ENCODE measurements at regions not wholly inside any gene's neighbourhood (a gene's known extent, or its start where the extent isn't known, plus 50 kb on each side); places are given as distances from the start of the nearest gene placed in this dataset.

DNA sequence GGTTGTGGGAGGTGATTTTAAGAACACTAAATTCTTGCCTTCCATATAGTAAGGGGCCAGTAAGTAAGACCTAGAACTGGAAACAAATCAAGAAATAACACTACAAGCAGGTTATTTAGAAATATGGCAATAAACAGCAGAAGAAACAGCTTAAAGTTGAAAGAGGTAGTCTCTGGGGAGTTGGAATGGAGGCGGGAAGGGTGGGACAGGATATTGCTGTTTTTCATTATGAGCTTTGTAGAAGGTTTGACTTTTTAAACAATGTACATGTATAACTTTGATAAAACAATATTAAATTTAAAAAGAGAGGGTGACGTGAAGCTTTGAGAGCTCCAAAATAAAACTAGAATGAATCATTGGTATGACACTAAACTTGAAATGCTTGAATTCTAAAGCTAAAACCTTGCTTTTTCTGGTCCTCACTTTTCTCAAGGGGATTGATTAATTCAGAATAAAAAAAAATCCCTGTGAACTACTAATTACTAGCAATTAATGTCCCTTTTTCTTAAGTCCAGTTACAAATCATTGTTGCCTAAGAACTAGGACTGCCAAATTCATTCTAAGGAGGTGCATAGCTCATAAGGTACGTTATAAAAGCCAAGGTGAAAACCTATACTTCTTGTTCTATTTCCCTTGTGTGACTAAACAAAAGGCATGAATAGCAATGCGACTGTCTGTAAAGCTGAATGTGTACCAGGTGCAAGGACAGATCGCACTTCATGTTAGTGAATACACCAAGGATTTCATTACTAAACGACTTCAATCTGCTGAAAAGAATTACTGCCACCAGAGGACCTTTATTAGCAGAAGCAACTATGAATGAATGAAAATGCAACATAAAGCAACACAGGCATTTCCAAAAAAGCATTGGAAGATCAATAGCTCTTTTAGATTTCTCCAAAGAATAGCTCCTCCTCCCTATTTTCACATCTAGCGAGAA lies 177.5 kb downstream of the RBM43 start:
- Histone ChIP-seq H3K9me3 (no peaks in the 10 kb centered on the region), H3K4me1 (no peaks in the 10 kb centered on the region), H3K27me3 (no peaks in the 10 kb centered on the region), H3K36me3 (no peaks in the 10 kb centered on the region), H3K27ac (no peak overlapping the region), H3K4me3 (no peak overlapping the region)
- TF ChIP-seq CTCF (IDR thresholded peaks at IDR 0.05): no peak
- no peak for TF ChIP-seq POLR2A (IDR thresholded peaks at IDR 0.05)
- no peak for DNase-seq

DNA sequence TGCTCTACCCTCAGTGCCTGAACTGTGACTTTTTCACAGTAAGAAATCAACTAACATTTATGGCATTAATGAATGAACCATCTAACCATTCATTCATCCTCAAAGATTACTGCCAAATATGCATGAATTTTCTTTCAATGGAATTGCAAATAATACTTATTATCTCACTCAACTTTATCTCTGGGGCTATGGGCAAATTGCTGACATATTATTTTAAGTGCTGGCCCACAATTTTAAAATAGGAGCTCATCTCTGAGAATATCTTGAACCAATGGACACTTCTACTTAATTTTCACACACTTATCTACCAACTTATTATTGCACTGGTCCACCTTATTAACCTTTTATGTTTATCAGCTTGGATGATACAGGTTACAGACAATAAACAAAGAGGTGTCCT lies 182.8 kb downstream of the RBM43 start:
- Histone ChIP-seq H3K4me3 (no peak overlapping the region), H3K36me3 (no peaks in the 10 kb centered on the region), H3K9me3 (no peaks in the 10 kb centered on the region), H3K4me1 (no peaks in the 10 kb centered on the region), H3K27me3 (no peaks in the 10 kb centered on the region), H3K27ac (no peak overlapping the region)
- TF ChIP-seq POLR2A (IDR thresholded peaks at IDR 0.05) (no peak), CTCF (IDR thresholded peaks at IDR 0.05) (no peak)
- DNase-seq: no peak

DNA sequence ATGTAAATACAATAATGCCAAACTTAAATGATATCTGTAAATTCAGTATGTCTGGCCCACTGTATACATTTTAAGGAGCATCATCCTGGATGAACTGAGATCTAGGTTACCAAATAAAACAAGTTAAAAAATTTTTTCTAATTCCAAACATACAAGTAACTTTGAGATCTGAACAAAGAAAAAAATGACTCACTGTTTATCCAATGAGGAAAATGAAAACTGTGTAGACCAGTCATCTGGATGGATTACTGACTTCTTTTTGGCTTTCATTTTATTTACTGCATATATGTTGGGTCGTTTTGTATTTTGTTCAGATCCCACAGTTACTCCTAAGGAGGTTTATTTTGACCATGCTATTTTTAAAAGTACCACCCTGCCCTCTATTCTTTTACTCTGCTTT lies 189.8 kb downstream of the RBM43 start:
- no peaks in the 10 kb centered on the region for H3K36me3 ChIP-seq
- DNase-seq: no peak
- no peaks in the 10 kb centered on the region for H3K4me1 ChIP-seq
- no peaks in the 10 kb centered on the region for H3K27me3 ChIP-seq
- no peak overlapping the region for H3K27ac ChIP-seq
- H3K9me3 ChIP-seq: no peaks in the 10 kb centered on the region
- no peak overlapping the region for H3K4me3 ChIP-seq
- TF ChIP-seq POLR2A (IDR thresholded peaks at IDR 0.05) (no peak), CTCF (IDR thresholded peaks at IDR 0.05) (no peak)

- DNase-seq: no peak
- no peaks in the 10 kb centered on the region for H3K36me3 ChIP-seq
- H3K4me1 ChIP-seq: no peaks in the 10 kb centered on the region
- H3K4me3 ChIP-seq: no peak overlapping the region
- H3K27me3 ChIP-seq: no peaks in the 10 kb centered on the region
- H3K9me3 ChIP-seq: no peaks in the 10 kb centered on the region
- TF ChIP-seq CTCF (IDR thresholded peaks at IDR 0.05) (no peak), POLR2A (IDR thresholded peaks at IDR 0.05) (no peak)
- H3K27ac ChIP-seq: no peak overlapping the region
These were observed 190.3 kb downstream of the RBM43 start for GRCh38 chr2:151071382-151071781.

GRCh38 chr2:151070253-151070652 lies 191.4 kb downstream of the RBM43 start:
- TF ChIP-seq CTCF (IDR thresholded peaks at IDR 0.05) (no peak), POLR2A (IDR thresholded peaks at IDR 0.05) (no peak)
- Histone ChIP-seq H3K27ac (no peak overlapping the region), H3K27me3 (no peaks in the 10 kb centered on the region), H3K4me1 (no peaks in the 10 kb centered on the region), H3K4me3 (no peak overlapping the region), H3K9me3 (no peaks in the 10 kb centered on the region), H3K36me3 (no peaks in the 10 kb centered on the region)
- DNase-seq: no peak
